NCI-H82 (cell line): ENCODE measurements at regions not wholly inside any gene's neighbourhood (a gene's known extent, or its start where the extent isn't known, plus 50 kb on each side); places are given as distances from the start of the nearest gene placed in this dataset.
A peak's percentile ranks its signal among the peaks of the same experiment; 100 is the strongest.

Experiments
- DNase-seq: peaks from one replicate; lab custom pipeline; 2025; lab: John Stamatoyannopoulos, UW

- DNase-seq: peak; percentile 74
Observed at GRCh38 chr7:10696064-10696463, 277.6 kb upstream of the PHF14 start.

- DNase-seq: no peak
Observed at GRCh38 chr7:10703059-10703458, 270.6 kb upstream of the PHF14 start.

- no peak for DNase-seq
Observed at GRCh38 chr7:10703981-10704380, 269.7 kb upstream of the PHF14 start.

- no peak for DNase-seq
Observed at GRCh38 chr7:10704653-10705052, 269.0 kb upstream of the PHF14 start.

GRCh38 chr7:10706875-10707493, 266.7 kb upstream of the PHF14 start:
- DNase-seq: no peak

- DNase-seq: no peak
Observed at GRCh38 chr7:10707519-10707918, 266.2 kb upstream of the PHF14 start.

GRCh38 chr7:10708447-10708846, 265.2 kb upstream of the PHF14 start:
- DNase-seq: peak; percentile 80

GRCh38 chr7:10718768-10719167, 254.9 kb upstream of the PHF14 start:
- DNase-seq: no peak

GRCh38 chr7:10720042-10720441, 253.6 kb upstream of the PHF14 start:
- peak; percentile 13 for DNase-seq

GRCh38 chr7:10721289-10721688, 252.4 kb upstream of the PHF14 start:
- no peak for DNase-seq

- no peak for DNase-seq
Observed at GRCh38 chr7:10723832-10724231, 249.8 kb upstream of the PHF14 start.

GRCh38 chr7:10724449-10724848, 249.2 kb upstream of the PHF14 start:
- DNase-seq: no peak

- no peak for DNase-seq
Observed at GRCh38 chr7:10727636-10728035, 246.0 kb upstream of the PHF14 start.

GRCh38 chr7:10731253-10731773, 242.4 kb upstream of the PHF14 start:
- no peak for DNase-seq

GRCh38 chr7:10733747-10734146, 239.9 kb upstream of the PHF14 start:
- no peak for DNase-seq

GRCh38 chr7:10734595-10734994, 239.1 kb upstream of the PHF14 start:
- DNase-seq: no peak

- no peak for DNase-seq
Observed at GRCh38 chr7:10739401-10739800, 234.3 kb upstream of the PHF14 start.

GRCh38 chr7:10740805-10741204, 232.9 kb upstream of the PHF14 start:
- no peak for DNase-seq

- DNase-seq: no peak
Observed at GRCh38 chr7:10756981-10757380, 216.7 kb upstream of the PHF14 start.

- no peak for DNase-seq
Observed at GRCh38 chr7:10759120-10759519, 214.6 kb upstream of the PHF14 start.

GRCh38 chr7:10767771-10768170, 205.9 kb upstream of the PHF14 start:
- no peak for DNase-seq

- DNase-seq: no peak
Observed at GRCh38 chr7:10770176-10770575, 203.5 kb upstream of the PHF14 start.

GRCh38 chr7:10773430-10773829, 200.2 kb upstream of the PHF14 start:
- no peak for DNase-seq
